ENCODE measurements at regions not wholly inside any gene's neighbourhood (a gene's known extent, or its start where the extent isn't known, plus 50 kb on each side); places are given as distances from the start of the nearest gene placed in this dataset.

- H3K27ac ChIP-seq: no peak overlapping the region
- TF ChIP-seq CTCF (IDR thresholded peaks at IDR 0.05) (no peak), ZFX (IDR thresholded peaks at IDR 0.05; ENCODE audit: borderline replicate concordance) (no peak)
Observed at GRCh38 chr5:124034963-124035362, 523.0 kb downstream of the CSNK1G3 start.

- no peak for TF ChIP-seq ZFX (IDR thresholded peaks at IDR 0.05; ENCODE audit: borderline replicate concordance)
- no peak for TF ChIP-seq CTCF (IDR thresholded peaks at IDR 0.05)
- no peak overlapping the region for H3K27ac ChIP-seq
Observed at GRCh38 chr5:124034083-124034700, 522.2 kb downstream of the CSNK1G3 start.

- H3K27ac ChIP-seq: no peak overlapping the region
- TF ChIP-seq ZFX (IDR thresholded peaks at IDR 0.05; ENCODE audit: borderline replicate concordance) (no peak), CTCF (IDR thresholded peaks at IDR 0.05) (no peak)
Observed at GRCh38 chr5:124030043-124030491, 518.1 kb downstream of the CSNK1G3 start.

- no peak overlapping the region for H3K27ac ChIP-seq
- TF ChIP-seq CTCF (IDR thresholded peaks at IDR 0.05) (no peak), ZFX (IDR thresholded peaks at IDR 0.05; ENCODE audit: borderline replicate concordance) (no peak)
Observed at GRCh38 chr5:124027441-124027840, 515.5 kb downstream of the CSNK1G3 start.

GRCh38 chr5:124025306-124025845, 513.4 kb downstream of the CSNK1G3 start:
- no peak overlapping the region for H3K27ac ChIP-seq
- TF ChIP-seq ZFX (IDR thresholded peaks at IDR 0.05; ENCODE audit: borderline replicate concordance) (no peak), CTCF (IDR thresholded peaks at IDR 0.05) (no peak)

GRCh38 chr5:124022966-124023365, 511.0 kb downstream of the CSNK1G3 start:
- no peak overlapping the region for H3K27ac ChIP-seq

GRCh38 chr5:124021776-124022175, 509.8 kb downstream of the CSNK1G3 start:
- H3K27ac ChIP-seq: no peak overlapping the region
- TF ChIP-seq ZFX (IDR thresholded peaks at IDR 0.05; ENCODE audit: borderline replicate concordance): no peak
- no peak for TF ChIP-seq CTCF (IDR thresholded peaks at IDR 0.05)

More at GRCh38 chr5:124022966-124023365, 511.0 kb downstream of the CSNK1G3 start:
- no peak for TF ChIP-seq ZFX (IDR thresholded peaks at IDR 0.05; ENCODE audit: borderline replicate concordance)

All from 22Rv1 (cell line).